ENCODE measurements at regions not wholly inside any gene's neighbourhood (a gene's known extent, or its start where the extent isn't known, plus 50 kb on each side); places are given as distances from the start of the nearest gene placed in this dataset.

- no peak for TF ChIP-seq CTCF (IDR thresholded peaks at IDR 0.05; ENCODE audit: low read depth, low read length, poor library complexity, severe bottlenecking)
- no peak for TF ChIP-seq EZH2phosphoT487 (IDR thresholded peaks at IDR 0.05; ENCODE audit: borderline replicate concordance, low read length)
These were observed 1247.0 kb upstream of the ACO1 start for GRCh38 chr9:31137176-31138160.

Measured in DOHH2 (cell line).